Activated B cell treated with CpG ODN at 0.5 μM for 24 hours (primary cell): ENCODE measurements at regions not wholly inside any gene's neighbourhood (a gene's known extent, or its start where the extent isn't known, plus 50 kb on each side); places are given as distances from the start of the nearest gene placed in this dataset.
A peak's percentile ranks its signal among the peaks of the same experiment; 100 is the strongest.

Source experiments
- ATAC-seq: fragments of 200-7000 bp; cut with Tn5 transposase; one replicate; pipeline ENCODE4 v1.10.0; 2021; ENCODE audit warnings: low read depth, mild to moderate bottlenecking, moderate library complexity
- CTCF ChIA-PET: fragments of 350-600 bp; sonication (Branson Sonifier 250); formaldehyde crosslinking; loops from one replicate; lab custom pipeline; 2021; ENCODE audit warnings: antibody characterized with exemption; lab: Charles Lee
- POLR2A ChIA-PET: fragments of 350-600 bp; sonication (Branson Sonifier 250); formaldehyde crosslinking; loops from one replicate; lab custom pipeline; 2021; ENCODE audit warnings: antibody characterized with exemption; lab: Charles Lee
- DNase-seq: peaks from one replicate; pipeline ENCODE4 v3.0.0; 2022
- H3K27ac Mint-ChIP-seq: one replicate; pipeline ENCODE4 v1.8.0; 2020; ENCODE audit warnings: mixed read lengths
- H3K27me3 Mint-ChIP-seq: one replicate; pipeline ENCODE4 v1.8.0; 2021; ENCODE audit warnings: mixed read lengths
- H3K36me3 Mint-ChIP-seq: one replicate; pipeline ENCODE4 v1.8.0; 2021; ENCODE audit warnings: low read depth, mixed read lengths
- H3K4me1 Mint-ChIP-seq: one replicate; pipeline ENCODE4 v1.8.0; 2021; ENCODE audit warnings: mixed read lengths
- H3K4me3 Mint-ChIP-seq: one replicate; pipeline ENCODE4 v1.8.0; 2020; ENCODE audit warnings: mild to moderate bottlenecking, mixed read lengths
- H3K9me3 Mint-ChIP-seq: one replicate; pipeline ENCODE4 v1.8.0; 2020; ENCODE audit warnings: mixed read lengths
- intact Hi-C: fragments of 100-400 bp; cut with micrococcal nuclease; formaldehyde crosslinking; loops from one replicate; pipeline ENCODE4 v1.15.1; 2024
- TF ChIP-seq, protein P1 (sequence below): fragments of 200-600 bp; IDR thresholded peaks from one replicate; pipeline ENCODE4 v1.8.0; 2022; ENCODE audit warnings: antibody characterized with exemption, mild to moderate bottlenecking

DNA sequence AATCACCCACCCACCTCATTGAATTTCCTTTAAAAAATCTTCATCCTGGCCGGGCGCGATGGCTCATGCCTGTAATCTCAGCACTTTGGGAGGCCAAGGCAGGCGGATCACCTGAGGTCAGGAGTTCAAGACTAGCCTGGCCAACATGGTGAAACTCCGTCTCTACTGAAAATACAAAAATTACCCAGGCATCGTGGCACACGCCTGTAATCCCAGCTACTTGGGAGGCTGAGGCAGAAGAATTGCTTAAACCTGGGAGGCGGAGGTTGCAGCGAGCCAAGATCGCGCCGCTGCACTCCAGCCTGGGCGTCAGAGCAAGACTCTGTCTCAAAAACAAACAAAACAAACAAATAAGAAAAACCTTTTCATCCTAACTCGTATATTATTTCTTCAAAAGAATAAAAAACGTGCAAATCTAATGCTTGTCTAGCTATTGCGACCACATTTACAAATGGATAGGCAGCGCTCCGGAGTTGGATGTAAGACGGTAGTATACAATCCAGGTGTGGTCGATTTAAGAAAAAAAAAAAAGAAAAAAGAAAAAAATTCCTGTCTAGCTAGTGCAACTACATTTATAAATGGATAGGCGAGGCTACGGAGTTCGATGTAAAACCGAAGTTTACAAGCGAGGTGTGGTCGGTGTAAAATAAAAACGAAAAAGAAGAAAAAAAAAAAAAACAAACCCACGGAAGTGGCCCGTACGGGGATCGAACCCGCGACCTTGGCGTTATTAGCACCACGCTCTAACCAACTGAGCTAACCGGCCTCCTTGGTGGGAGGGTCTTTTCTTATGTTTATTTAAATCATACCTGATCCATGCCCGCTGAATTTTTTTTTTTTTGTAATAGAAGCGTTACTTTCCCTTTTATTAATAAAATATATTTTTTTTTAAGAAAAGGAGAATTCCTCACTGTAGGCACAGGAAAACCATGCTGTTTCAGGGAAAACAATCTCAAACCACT lies 70.7 kb upstream of the PRSS16 start:
- H3K36me3 Mint-ChIP-seq: peaks cover 14% of the 10 kb centered on the region
- ChIA-PET POLR2A (interaction anchor here (0.6 to 5.3 kb wide), 39 partner anchors 11 to 1800 kb away, joined by 3 to 64 read pairs (median 5); partner anchors contain the start of genes ZNF165 and ZNF184), CTCF (interaction anchor here (0.6 to 3.0 kb wide), 21 partner anchors 11 to 1690 kb away, joined by 3 to 18 read pairs (median 3); partner anchors contain the start of gene ZNF184)
- peaks cover 5% of the 10 kb centered on the region for H3K27me3 Mint-ChIP-seq
- peak overlapping the region; percentile 92 for H3K27ac Mint-ChIP-seq
- H3K4me1 Mint-ChIP-seq: peaks cover 12% of the 10 kb centered on the region
- peaks cover 7% of the 10 kb centered on the region for H3K9me3 Mint-ChIP-seq
- peak; percentile 59 for DNase-seq
- intact Hi-C loops: loop anchor here (1.0 to 10.0 kb wide), 18 partner anchors 11 to 1764 kb away; partner anchors contain the start of genes ABT1, POM121L2, ZNF391 and ZSCAN31
- TF ChIP-seq, protein P1, sequence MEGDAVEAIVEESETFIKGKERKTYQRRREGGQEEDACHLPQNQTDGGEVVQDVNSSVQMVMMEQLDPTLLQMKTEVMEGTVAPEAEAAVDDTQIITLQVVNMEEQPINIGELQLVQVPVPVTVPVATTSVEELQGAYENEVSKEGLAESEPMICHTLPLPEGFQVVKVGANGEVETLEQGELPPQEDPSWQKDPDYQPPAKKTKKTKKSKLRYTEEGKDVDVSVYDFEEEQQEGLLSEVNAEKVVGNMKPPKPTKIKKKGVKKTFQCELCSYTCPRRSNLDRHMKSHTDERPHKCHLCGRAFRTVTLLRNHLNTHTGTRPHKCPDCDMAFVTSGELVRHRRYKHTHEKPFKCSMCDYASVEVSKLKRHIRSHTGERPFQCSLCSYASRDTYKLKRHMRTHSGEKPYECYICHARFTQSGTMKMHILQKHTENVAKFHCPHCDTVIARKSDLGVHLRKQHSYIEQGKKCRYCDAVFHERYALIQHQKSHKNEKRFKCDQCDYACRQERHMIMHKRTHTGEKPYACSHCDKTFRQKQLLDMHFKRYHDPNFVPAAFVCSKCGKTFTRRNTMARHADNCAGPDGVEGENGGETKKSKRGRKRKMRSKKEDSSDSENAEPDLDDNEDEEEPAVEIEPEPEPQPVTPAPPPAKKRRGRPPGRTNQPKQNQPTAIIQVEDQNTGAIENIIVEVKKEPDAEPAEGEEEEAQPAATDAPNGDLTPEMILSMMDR: no peak
- peak; percentile 41 for ATAC-seq
- H3K4me3 Mint-ChIP-seq: peak overlapping the region; percentile 98

DNA sequence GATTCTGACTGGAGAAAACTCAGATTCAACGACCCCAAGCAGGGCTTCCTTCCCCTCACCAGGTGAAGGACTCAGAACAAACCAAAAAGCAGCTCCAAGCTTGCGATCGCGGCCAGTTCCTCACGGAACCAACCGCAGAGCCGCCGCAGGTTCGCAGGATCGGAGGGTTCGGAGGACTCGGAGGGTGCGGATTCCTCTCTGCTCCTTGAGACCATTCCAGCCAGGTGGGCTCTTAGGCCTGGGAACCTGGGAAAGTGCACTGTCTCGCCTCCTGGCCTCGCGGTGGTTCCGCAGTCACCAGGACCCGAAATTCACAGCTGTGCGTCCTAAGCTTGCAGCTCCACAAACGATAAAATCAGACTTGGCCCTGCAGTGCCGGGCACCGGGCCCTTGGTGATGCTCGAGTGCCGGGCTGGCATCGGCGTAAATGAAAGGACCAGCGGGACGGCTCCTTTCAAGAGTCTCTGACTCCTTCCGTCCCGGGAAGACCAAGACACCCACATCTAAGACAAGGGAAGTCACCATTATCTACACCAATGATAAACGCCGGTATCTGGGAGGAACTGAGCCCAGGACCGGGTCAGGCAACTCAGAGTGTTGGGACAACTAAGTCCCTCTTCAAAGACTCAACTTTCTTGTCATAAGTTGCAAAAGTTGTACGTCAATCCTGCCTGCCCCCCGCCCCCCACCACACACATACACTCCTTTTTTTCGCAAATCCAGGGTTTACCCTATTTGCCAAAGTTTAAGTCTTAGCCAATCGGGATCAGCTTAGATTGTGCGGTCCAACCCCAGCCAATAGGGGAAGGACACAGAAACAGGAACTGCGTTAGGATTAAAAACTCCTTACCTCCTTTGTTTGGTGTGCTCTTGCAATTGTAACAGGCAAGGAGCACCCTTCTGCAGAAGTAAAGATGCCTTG lies 69.8 kb upstream of the PRSS16 start:
- Mint-ChIP-seq H3K4me1 (peaks cover 12% of the 10 kb centered on the region), H3K4me3 (peak overlapping the region; percentile 98), H3K27me3 (peaks cover 5% of the 10 kb centered on the region), H3K36me3 (peaks cover 14% of the 10 kb centered on the region), H3K27ac (peak overlapping the region; percentile 92), H3K9me3 (peaks cover 7% of the 10 kb centered on the region)
- CTCF ChIA-PET: interaction anchor here (0.6 to 3.0 kb wide), 20 partner anchors 10 to 1678 kb away, joined by 3 to 18 read pairs (median 4); partner anchors contain the start of gene ZNF184
- ATAC-seq: peak; percentile 82
- POLR2A ChIA-PET: interaction anchor here (0.6 to 5.3 kb wide), 40 partner anchors 10 to 1764 kb away, joined by 3 to 64 read pairs (median 5); partner anchors contain the start of genes ZNF165 and ZNF184
- intact Hi-C loops: loop anchor here (1.0 to 10.0 kb wide), 19 partner anchors 11 to 1763 kb away; partner anchors contain the start of genes ABT1, POM121L2, ZNF391 and ZSCAN31
- TF ChIP-seq, protein P1: no peak
- peak; percentile 64 for DNase-seq

DNA sequence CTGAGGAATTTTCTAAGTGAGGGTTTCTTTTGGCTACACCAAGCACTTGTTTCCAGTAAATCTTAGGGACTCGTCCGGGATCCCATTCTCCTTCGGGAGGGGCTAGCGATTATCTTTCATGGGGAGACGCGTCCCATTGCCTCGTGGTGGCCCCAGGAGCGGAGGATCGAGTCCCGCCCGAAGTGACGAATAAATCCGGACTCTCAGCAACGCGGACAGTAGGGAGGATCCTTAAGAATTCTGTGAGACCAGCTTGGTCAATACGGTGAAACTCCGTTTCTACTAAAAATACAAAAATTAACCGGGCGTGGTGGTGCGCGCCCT lies 69.1 kb upstream of the PRSS16 start:
- H3K27ac Mint-ChIP-seq: peak overlapping the region; percentile 92
- ATAC-seq: no peak
- H3K27me3 Mint-ChIP-seq: peaks cover 2% of the 10 kb centered on the region
- TF ChIP-seq, protein P1: no peak
- H3K9me3 Mint-ChIP-seq: peaks cover 7% of the 10 kb centered on the region
- peaks cover 12% of the 10 kb centered on the region for H3K4me1 Mint-ChIP-seq
- peak overlapping the region; percentile 98 for H3K4me3 Mint-ChIP-seq
- CTCF ChIA-PET: interaction anchor here (0.6 to 3.0 kb wide), 6 partner anchors 10 to 717 kb away, joined by 3 to 18 read pairs (median 10); no protein-coding TSS in a partner anchor
- H3K36me3 Mint-ChIP-seq: peaks cover 14% of the 10 kb centered on the region
- no peak for DNase-seq
- POLR2A ChIA-PET: interaction anchor here (0.6 to 5.3 kb wide), 19 partner anchors 9 to 1186 kb away, joined by 3 to 64 read pairs (median 7); partner anchors contain the start of gene ZNF165
- intact Hi-C loops: loop anchor here (1.0 to 10.0 kb wide), 7 partner anchors 51 to 1686 kb away; partner anchors contain the start of genes ABT1 and ZSCAN31

DNA sequence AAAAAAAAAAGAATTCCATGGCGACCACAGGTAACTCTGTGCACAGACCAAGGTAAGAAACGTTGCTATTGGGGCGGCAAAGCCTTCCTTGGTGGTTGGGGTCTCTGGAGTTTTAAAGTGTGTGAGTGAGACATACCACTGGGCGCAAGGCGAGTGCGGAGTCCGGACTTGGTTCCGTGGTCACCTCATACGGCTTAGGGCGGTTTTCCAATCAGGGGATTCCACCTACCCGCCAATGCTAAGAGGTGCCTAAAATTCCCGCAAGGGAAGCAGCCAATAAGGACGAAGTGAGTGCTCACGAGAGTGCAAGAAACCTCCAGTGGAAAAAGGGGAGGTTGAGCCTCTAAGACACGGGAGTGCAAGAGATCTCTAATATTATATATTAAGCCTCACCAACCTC lies 68.6 kb upstream of the PRSS16 start:
- H3K9me3 Mint-ChIP-seq: peaks cover 7% of the 10 kb centered on the region
- peaks cover 14% of the 10 kb centered on the region for H3K36me3 Mint-ChIP-seq
- TF ChIP-seq, protein P1: no peak
- peak overlapping the region; percentile 98 for H3K4me3 Mint-ChIP-seq
- H3K27me3 Mint-ChIP-seq: peaks cover 2% of the 10 kb centered on the region
- CTCF ChIA-PET: interaction anchor here (2.4 kb wide), 1 partner anchor 716 kb away, joined by 17 read pairs; no protein-coding TSS in a partner anchor
- ATAC-seq (no peak), DNase-seq (no peak)
- peak overlapping the region; percentile 53 for H3K27ac Mint-ChIP-seq
- intact Hi-C loops: loop anchor here (1.0 to 10.0 kb wide), 7 partner anchors 52 to 1686 kb away; partner anchors contain the start of genes ABT1 and ZSCAN31
- H3K4me1 Mint-ChIP-seq: peaks cover 12% of the 10 kb centered on the region
- POLR2A ChIA-PET: interaction anchor here (0.6 to 5.3 kb wide), 7 partner anchors 9 to 1020 kb away, joined by 3 to 64 read pairs (median 27); a partner anchor contains a TSS
